RCC 7860 (cell line): ENCODE measurements at regions not wholly inside any gene's neighbourhood (a gene's known extent, or its start where the extent isn't known, plus 50 kb on each side); places are given as distances from the start of the nearest gene placed in this dataset.
A peak's percentile ranks its signal among the peaks of the same experiment; 100 is the strongest.

Source experiments
- DNase-seq: peaks from one replicate; pipeline ENCODE4 v3.0.0-alpha.2; 2015; ENCODE audit warnings: low spot score
- FAIRE-seq: peaks from 2 replicates; lab custom pipeline; 2012; peaks lifted over from hg19 to GRCh38; lab: Jason Lieb, UNC

DNA sequence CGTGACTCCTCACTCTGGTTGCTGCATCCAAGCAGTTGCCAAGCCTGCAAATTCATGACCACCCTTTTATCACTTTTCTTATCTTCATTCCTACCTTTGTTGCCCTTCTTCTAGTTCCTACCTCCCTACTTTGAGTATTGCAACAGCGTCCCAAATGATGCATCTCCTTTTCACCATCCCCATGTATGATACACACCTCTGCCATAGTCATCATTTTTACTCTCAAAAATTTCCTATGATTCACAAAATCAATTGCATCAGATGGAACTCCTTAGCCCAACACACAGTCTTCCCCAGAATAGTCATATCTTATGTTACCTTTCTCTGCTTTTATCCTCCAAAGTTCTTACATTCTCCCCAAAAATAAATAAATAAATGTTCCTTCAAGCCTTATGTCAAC lies 262.6 kb downstream of the TBL1XR1 start:
- FAIRE-seq (no peak), DNase-seq (no peak)

- no peak for DNase-seq
- no peak for FAIRE-seq
Measured at GRCh38 chr3:176933704-176934103, 263.6 kb downstream of the TBL1XR1 start.

GRCh38 chr3:176932433-176932832 lies 264.8 kb downstream of the TBL1XR1 start:
- FAIRE-seq (no peak), DNase-seq (no peak)

DNA sequence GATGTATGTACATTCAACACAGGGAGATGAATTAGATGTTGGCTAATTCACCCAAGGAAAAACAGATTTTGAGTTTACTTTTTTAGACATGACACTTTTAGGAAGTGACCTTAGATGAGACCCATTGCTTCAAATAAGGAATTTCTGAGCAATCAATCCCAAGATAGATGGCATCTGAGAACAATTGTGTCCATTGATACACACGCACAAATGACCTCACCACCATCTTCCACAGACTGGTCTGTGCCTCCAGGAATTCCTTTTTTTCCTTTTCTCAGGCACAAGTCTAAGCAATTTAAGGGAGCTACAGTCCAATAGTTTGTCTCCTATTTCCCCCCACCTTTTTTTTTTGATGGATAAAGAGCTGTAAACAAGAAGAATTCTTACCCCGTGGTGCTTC lies 265.3 kb downstream of the TBL1XR1 start:
- FAIRE-seq, result no peak

GRCh38 chr3:176930942-176931341 lies 266.3 kb downstream of the TBL1XR1 start:
- FAIRE-seq (no peak), DNase-seq (no peak)

More for the DNA sequence above, 265.3 kb downstream of the TBL1XR1 start:
- no peak for DNase-seq

- FAIRE-seq (no peak), DNase-seq (no peak)
Measured at GRCh38 chr3:176928582-176928931, 268.7 kb downstream of the TBL1XR1 start.

GRCh38 chr3:176927706-176928581 lies 269.3 kb downstream of the TBL1XR1 start:
- no peak for FAIRE-seq
- DNase-seq, result no peak

DNA sequence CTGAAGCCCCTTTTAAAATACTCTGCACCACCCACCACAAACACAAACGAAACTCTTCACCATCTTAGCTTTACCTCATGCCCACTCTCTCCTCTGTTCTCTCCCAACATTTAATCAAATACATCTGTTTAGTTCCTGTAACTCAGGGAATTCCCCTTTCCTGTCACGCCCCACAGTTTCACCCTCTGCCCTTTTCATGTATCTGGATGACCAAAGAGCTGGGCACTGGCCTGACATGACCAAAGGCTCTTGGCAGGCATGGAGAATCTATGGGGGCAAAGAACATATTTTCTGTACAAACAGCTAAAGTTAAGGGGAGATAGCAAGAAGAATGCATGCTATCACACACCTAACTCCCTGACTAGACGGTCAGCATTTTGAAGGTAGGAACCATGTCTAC lies 270.0 kb downstream of the TBL1XR1 start:
- FAIRE-seq, result no peak
- DNase-seq, result no peak

- no peak for FAIRE-seq
- DNase-seq, result no peak
Measured at GRCh38 chr3:176926688-176927087, 270.6 kb downstream of the TBL1XR1 start.

DNA sequence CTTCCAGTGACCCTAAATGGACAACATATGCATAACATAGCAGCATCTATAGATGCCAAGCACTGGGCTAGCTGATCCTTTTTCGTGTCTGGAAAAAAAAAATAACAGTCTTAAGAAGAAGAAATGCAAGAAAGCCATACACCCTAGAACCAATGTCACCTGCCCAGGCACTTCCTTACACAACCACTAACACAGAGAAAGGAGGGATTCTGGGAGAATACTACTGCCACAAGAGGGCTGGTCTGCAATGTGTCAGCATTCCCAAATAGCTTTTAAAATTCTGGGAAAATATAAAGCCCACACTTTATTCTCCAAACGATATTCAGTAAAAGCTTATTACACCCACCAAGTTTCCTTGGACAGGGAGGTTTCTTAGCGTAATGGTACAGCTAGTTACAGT lies 271.2 kb downstream of the TBL1XR1 start:
- FAIRE-seq, result no peak

DNA sequence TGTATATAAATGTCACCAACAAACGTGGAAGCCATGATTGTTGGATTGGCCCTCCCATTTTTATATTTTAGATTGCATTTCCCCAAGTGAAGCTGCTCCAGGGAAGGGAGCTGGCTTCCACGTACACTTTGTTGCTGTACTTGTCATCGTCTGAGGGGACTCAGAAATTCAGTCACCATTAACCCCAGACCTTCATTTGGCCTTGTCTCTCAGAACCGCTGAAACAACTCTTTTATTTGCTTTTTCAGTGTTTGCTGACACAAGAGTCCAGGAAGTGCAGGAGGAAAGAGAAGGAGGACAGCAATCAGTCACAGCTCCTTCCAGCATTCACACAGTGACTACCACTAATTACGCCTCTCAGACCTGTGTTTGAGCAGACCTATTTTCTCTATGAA lies 276.5 kb downstream of the TBL1XR1 start:
- no peak for DNase-seq
- FAIRE-seq, result no peak

More for the DNA sequence above, 271.2 kb downstream of the TBL1XR1 start:
- DNase-seq, result no peak

DNA sequence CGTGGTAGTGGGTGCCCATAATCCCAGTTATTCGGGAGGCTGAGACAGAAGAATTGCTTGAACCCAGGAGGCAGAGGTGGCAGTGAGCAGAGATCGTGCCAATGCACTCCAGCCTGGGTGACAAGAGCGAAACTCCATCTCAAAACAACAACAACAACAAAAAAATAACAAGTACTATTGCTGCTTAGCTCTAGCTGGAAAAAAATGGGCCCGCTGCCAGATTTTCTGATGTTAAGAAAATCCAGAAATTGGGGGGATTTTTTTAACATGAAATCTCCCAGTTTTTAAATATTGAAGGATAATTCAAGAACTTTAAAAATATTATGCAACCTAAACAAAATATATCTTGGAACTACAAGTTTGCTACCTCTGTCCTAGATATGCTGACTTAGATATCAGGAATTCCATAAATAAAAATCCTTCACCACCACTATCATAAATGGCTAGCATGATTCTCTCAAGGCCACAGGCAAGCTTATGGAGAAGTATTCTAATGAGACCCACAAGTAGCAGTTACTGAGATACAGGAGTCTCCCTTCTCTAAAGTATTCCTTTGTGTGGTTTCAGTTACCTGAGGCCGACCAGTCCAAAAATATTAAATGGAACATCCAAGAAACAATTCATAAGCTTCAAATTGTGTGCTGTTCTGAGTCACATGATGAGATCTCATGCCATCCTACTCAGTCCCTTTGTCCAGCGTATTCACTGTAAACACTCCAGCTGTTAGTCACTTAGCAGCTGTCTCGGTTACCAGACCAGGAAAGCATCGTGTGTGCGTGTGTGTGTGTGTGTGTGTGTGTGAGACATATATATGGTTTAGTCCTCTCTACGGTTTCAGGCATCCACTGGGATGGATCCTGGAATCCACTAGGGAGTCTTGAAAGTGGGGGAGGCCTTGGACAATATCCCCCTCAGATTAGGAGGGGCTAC lies 277.2 kb downstream of the TBL1XR1 start:
- no peak for DNase-seq
- FAIRE-seq, result no peak

DNA sequence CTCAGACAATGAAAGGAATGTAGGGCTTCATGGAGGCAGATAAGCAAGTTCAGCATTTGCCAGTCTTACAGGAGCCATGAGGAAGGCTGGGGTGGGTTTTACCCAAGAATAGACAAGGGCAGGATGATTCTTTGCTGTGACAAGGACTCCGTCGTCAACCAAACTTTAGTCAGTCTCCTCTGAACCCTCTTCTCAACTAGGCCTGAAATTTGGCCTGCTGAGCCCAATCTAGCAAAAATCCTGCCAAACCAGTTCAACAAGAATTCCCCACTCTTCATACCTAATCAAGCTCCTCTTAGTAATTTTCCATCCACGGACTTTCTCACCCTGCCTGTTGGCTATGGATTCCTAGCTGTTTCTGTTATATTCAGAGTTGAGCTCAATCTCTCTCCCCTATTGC lies 280.5 kb downstream of the TBL1XR1 start:
- no peak for DNase-seq
- no peak for FAIRE-seq

DNA sequence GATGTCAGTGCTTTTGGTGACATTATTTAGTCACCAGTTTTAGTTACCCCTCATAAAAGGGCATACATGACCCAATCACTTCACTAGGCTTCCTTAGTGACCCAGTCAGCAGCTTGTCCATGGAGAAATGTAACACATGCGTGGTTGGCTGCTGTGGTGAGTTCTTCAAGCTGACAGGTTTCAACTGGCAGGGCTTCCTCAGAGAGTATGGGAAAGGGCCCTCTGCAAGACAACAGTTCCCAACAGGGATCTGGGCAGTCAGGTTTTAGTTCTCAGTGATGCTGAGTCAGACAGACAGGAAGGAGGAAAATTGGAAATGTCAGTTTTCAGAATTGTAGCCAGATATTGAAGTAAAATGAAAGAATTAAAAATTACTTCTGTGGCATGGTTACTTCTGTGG lies 282.5 kb downstream of the TBL1XR1 start:
- DNase-seq, result no peak
- no peak for FAIRE-seq

GRCh38 chr3:176911579-176911978 lies 285.7 kb downstream of the TBL1XR1 start:
- FAIRE-seq (no peak), DNase-seq (no peak)

DNA sequence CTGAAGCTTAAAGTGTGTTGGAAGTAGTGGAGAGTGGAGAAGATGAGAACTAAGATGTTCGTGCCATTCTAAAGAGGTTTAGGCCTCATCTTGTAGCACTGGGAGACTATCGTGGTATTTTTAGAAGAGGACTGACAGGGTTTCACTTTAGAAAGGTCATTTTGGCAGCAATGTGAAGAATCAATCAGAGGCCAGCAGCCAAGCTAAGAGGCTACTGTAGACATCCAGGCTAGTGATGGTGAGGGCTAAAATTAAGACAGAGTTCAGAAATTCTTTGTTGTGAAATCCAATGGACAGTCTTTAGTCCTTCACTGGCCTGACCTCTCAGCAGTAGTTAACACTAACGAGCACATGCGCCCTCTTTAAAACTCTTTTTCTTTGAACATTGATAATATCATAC lies 288.2 kb downstream of the TBL1XR1 start:
- DNase-seq (no peak), FAIRE-seq (no peak)

GRCh38 chr3:176906046-176906905 lies 291.0 kb downstream of the TBL1XR1 start:
- FAIRE-seq (no peak), DNase-seq (peak; percentile 14)

DNA sequence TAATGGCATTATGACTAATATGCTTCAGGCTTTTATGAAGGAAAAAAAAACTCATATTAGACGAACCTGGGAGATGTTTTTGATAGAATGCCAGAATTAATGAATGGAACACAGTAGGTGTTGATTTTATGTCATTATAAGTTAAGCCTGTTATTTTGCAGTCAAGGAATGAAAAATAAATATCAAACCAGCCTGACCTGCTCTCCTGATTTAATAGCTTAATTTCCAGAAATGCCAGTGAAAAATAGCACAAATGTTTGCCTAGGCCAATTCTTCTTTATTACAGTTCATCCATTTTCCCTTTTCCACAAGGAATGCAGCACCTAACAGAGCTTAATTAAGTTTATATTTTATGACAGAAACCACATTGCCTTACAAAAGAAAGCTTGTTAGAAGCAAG lies 292.0 kb downstream of the TBL1XR1 start:
- DNase-seq, result no peak
- FAIRE-seq, result no peak

- FAIRE-seq, result no peak
- no peak for DNase-seq
Measured at GRCh38 chr3:176904506-176904905, 292.8 kb downstream of the TBL1XR1 start.

DNA sequence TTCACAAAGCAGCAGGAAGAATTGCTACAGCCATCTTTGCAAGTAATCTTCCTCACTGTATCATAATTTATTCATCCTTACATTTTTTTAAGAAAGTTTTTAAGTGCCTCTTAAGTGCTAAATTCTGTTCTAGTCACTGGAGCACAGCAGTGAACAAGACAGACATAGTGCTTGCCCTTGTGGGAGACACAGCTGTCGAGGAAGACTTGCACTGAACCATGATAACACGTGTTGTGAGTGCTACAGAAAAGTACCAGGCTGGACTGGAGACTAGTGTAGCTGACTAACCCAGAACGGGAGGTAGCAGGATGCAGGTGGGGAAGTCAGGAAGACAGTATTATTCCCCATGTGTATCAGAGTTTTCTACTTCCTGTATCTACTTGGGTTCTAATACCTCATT lies 300.6 kb downstream of the TBL1XR1 start:
- FAIRE-seq, result no peak
- no peak for DNase-seq

DNA sequence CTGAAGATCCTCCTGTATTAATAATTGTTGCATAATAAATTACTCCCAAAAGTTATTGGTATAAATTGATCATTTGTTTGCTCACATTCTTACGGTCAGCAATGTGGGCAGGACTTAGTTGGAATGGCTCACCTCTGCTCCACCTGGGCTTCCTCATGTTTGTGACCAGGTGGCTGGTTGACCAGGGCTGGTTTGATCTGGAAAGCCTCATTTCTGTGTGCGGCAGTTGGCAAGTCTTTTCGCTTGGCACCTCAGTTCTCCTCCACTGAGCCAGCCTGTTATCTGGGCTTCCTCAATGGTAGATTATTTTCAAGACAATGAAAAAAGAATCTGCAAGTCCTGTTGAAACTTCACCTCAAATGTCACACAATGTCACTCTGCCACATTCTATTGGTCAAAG lies 301.1 kb downstream of the TBL1XR1 start:
- DNase-seq, result no peak
- FAIRE-seq, result no peak
